GM21786 (cell line): ENCODE measurements at regions not wholly inside any gene's neighbourhood (a gene's known extent, or its start where the extent isn't known, plus 50 kb on each side); places are given as distances from the start of the nearest gene placed in this dataset.
"Not testable (repeated sequence)": the region's sequence is repeated elsewhere in the genome, so short reads cannot be mapped to it uniquely, and the experiment has no call there.

Source experiments
- ATAC-seq: cut with Tn5 transposase; IDR thresholded peaks from one replicate; pipeline ENCODE4 v1.9.1; 2021; ENCODE audit not compliant: unreplicated experiment

DNA sequence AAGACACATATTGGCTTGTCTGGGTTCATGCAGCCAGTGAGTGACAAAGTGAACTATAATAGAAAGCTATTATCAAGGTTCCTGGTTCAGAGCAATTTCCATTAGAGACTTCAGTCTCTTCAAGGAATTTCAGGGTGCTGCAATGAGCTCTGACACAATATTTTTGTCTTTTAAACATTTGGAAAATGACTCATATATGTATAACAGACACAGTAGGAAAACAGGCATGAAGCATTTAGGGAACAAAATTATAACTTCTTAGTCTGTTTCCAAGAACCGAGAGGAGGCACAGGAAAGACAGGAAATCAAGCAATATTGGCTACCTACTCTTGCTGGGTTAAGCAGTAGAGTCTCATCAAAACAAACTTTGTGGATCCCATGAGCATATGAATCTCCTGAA lies 170.4 kb downstream of the PTPRC start:
- no peak for ATAC-seq

- ATAC-seq = no peak
Measured at GRCh38 chr1:198811449-198811848, 172.6 kb downstream of the PTPRC start.

- no peak for ATAC-seq
Measured at GRCh38 chr1:198823626-198824025, 184.8 kb downstream of the PTPRC start.

- ATAC-seq = no peak
Measured at GRCh38 chr1:198825254-198825653, 186.4 kb downstream of the PTPRC start.

DNA sequence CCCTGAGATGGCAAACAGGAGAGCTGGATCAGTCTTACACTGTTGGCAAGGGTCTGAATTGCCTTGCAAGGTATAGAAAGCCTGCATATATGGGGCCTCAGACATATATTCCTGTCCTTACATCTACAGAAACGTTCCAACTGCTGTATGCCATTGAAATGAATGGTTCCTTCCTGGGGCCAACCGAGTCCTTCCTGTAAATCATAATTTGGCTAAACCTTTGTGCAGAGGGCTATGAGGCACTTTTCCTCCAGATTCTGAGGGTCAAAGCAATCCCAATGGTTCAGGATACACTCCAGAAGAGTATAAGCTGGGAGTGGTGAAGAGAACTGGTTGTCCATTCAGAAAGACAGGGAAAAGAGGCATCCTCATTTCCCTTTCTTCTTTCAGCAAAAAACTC lies 190.5 kb downstream of the PTPRC start:
- ATAC-seq = no peak

GRCh38 chr1:198829944-198830343 lies 191.1 kb downstream of the PTPRC start:
- ATAC-seq = no peak

DNA sequence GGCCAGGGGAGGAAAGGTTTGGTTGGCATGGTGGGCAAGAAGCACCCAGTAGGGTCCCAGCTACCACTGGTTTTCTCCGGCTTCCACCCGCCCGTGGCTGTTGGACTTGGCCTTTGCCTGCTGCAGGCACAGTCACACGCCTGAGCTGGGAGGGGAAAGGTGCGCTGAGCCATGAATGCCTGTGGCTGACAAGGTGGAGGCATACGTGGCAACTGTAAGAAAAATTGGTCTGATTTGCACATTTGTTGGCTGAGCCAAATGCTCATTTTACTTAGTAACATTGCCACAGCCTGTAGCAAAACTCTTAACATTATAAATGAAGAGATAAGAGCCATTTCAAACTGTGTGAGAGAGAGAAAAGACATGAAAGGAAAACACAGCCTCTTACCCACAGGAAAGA lies 191.6 kb downstream of the PTPRC start:
- no peak for ATAC-seq

- ATAC-seq = no peak
Measured at GRCh38 chr1:198833706-198834503, 195.1 kb downstream of the PTPRC start.

DNA sequence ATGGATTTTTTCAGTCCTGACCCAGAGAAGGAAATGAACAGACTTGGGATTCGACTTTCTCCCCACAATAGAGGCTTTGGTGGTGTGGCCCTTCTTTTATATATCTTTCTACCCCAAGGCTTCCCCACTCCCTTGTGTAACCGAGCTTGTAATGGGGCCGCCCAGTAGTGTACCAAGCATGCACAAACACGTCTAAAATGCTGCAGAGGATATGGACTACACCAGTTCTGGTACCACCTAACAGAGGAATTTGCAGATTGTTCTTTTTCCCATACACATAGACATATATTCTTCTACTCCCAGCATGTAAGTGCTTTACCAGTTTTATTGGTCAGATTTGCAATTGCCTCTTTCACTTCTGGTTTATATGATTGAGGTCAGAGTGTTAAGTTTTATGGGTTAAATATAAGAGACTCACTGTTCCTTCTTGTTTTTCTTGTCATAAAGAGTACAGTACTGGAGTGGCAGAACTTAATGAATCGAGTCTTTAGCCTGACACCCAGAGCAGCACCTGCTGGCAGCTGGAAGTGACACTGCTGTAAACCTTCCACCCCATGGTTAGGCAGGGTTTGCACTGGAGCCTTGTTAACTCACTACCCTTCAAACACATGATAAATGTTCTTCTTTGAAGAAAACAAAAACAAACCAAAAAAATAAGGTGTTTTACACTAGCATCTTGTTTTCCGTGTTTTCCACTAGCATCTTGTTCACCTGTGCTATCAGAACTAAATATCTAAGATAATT lies 198.6 kb downstream of the PTPRC start:
- no peak for ATAC-seq

- no peak for ATAC-seq
Measured at GRCh38 chr1:198838022-198838342, 199.1 kb downstream of the PTPRC start.

DNA sequence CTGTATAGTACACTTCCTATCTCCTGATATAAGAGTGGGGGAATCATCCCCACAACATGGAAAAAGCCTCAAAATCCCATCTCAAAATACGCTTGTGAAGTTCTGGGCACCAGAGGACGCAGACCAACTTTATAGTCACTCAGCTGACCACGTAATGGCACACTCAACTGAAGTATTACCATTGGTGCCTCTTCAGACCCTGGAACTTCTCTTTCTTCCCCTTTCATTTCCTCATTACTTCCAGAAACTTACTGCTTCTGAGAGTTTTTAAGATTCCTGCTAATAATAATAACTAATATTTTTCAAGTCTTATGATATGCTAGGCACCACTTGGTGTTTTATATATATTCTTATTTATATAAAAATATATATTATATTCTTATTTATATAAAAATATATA lies 202.6 kb downstream of the PTPRC start:
- ATAC-seq = no peak

DNA sequence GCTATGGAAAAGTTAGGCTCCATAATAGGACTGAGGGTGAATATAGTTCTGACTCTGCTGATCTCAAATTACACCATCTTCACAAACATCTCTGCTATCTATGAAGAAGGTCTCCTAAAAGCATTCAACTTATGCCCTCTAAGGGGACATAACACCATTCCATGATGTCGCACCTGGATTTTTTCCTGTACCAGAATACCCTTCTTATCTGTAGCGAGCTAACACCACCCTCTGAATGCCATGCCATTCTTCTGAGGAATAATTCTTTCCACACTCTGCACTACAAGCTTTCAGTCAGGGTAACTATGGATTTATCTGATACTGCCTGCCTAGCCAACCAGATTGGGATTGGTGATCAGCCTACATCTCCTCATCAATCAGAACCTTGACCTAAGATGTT lies 203.8 kb downstream of the PTPRC start:
- no peak for ATAC-seq

- no peak for ATAC-seq
Measured at GRCh38 chr1:198845271-198845670, 206.4 kb downstream of the PTPRC start.

- ATAC-seq = no peak
Measured at GRCh38 chr1:198845851-198846250, 207.0 kb downstream of the PTPRC start.

DNA sequence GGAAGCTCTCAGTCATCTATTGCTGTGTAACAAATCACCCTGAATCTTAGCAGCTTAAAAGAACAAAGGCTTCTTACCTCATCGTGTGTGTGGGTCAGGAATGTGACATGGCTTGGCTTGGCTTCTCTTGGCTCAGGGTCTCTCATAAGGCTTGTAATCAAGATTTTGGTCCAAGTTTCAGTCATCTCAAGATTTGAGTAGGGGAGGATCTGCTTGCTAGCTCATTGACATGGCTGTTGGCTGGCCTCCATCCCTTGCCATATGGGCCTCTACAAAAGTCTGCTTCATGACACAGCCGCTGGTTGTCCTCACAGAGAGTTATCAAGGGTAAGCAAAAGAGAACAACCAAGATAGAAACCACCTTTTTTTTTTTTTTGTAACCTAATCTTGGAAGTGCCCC lies 207.7 kb downstream of the PTPRC start:
- no peak for ATAC-seq

DNA sequence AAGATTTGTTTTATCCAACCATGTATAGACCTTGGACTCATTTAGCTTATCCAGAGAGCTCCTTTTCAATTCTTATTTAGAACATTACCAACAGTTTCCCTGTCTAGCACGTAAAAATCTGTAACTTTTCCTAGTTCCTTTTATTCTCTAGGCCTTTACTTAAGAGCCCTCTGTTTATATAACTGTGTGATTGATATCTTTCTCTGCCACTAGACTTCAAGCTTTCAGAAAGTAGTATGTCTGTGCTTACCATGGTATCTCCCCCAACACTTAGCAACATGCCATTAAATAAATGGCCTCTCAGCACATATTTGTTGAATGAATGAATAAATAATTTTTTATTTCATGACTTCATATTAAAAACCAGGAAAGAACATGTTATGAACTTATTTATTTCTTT lies 209.4 kb downstream of the PTPRC start:
- ATAC-seq = no peak

DNA sequence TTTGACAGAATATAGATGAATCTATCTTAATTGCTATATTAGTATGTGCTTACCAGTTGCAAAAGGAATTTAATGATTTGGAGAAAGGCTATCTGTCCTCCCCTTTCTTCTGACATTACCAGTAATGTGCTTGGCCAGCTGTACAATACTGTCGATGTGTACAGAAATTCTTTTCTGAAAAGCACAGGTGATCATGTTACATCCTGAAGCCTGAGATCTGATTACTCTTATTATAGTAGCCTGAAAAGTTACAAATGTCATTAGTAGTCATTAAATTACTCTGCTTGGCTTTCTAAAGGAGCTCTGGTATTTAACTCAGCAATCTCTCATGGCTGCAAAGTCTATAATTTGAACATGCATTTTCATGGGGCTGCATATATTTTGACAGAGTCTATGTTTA lies 209.8 kb downstream of the PTPRC start:
- no peak for ATAC-seq

GRCh38 chr1:198849093-198849492 lies 210.3 kb downstream of the PTPRC start:
- ATAC-seq = no peak

DNA sequence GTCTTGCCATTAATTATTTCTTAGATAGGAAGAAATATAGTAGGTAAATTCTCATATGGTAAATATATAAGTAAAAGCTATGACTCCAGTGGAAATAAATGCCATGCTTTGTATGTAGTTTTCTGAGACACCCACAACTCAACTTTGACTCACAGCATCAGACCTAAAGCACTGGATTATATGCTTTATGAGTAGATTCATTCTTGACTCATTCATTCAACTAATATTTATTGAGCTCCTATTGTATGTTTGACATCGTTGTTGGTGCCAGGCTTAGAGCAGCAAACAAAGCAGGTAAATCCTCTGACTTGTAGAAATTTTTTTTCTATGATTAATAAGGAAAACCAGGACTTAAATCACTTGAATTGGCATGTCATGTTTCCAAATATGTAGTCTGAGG lies 211.4 kb downstream of the PTPRC start:
- no peak for ATAC-seq

- not testable (repeated sequence) for ATAC-seq
Measured at GRCh38 chr1:198850966-198851365, 212.1 kb downstream of the PTPRC start.

- ATAC-seq = no peak
Measured at GRCh38 chr1:198856601-198857000, 217.8 kb downstream of the PTPRC start.

- ATAC-seq = no peak
Measured at GRCh38 chr1:198858033-198858432, 219.2 kb downstream of the PTPRC start.

GRCh38 chr1:198860371-198860770 lies 221.5 kb downstream of the PTPRC start:
- no peak for ATAC-seq
